WTC11 (cell line): ENCODE measurements at regions not wholly inside any gene's neighbourhood (a gene's known extent, or its start where the extent isn't known, plus 50 kb on each side); places are given as distances from the start of the nearest gene placed in this dataset.

ENCODE experiments used
- ATAC-seq: fragments of 200-7000 bp; cut with Tn5 transposase; 2 replicates; pipeline ENCODE4 v1.10.0; 2021; ENCODE audit warnings: mild to moderate bottlenecking, moderate library complexity
- CTCF ChIA-PET: fragments of 300-600 bp; sonication (Branson Sonifier 250); formaldehyde crosslinking; loops from one replicate; lab custom pipeline; 2021; ENCODE audit warnings: antibody characterized with exemption; lab: Charles Lee
- POLR2A ChIA-PET: fragments of 350-600 bp; sonication (Branson Sonifier 250); formaldehyde crosslinking; loops from one replicate; lab custom pipeline; 2021; ENCODE audit warnings: antibody characterized with exemption; lab: Charles Lee
- DNase-seq: peaks from one replicate; pipeline ENCODE4 v3.0.0; 2021; ENCODE audit warnings: low spot score
- H3K27ac Mint-ChIP-seq: 2 replicates; pipeline ENCODE4 v1.8.0; 2021; ENCODE audit warnings: mixed read lengths
- H3K27me3 Mint-ChIP-seq: 2 replicates; pipeline ENCODE4 v1.8.0; 2021; ENCODE audit warnings: low read depth, mild to moderate bottlenecking, moderate library complexity, mixed read lengths
- H3K36me3 Mint-ChIP-seq: 2 replicates; pipeline ENCODE4 v1.8.0; 2021; ENCODE audit warnings: mixed read lengths
- H3K4me1 Mint-ChIP-seq: 2 replicates; pipeline ENCODE4 v1.8.0; 2022; ENCODE audit warnings: mixed read lengths
- H3K4me3 Mint-ChIP-seq: 2 replicates; pipeline ENCODE4 v1.8.0; 2021; ENCODE audit warnings: mild to moderate bottlenecking, moderate library complexity, mixed read lengths
- H3K9me3 Mint-ChIP-seq: 2 replicates; pipeline ENCODE4 v1.8.0; 2021; ENCODE audit warnings: mixed read lengths
- AR ChIP-seq: fragments of 250-450 bp; sonication (Bioruptor Pico); IDR thresholded peaks from 2 replicates; pipeline ENCODE4 v1.9.0; 2021; ENCODE audit warnings: mild to moderate bottlenecking
- ETV6 ChIP-seq: sonication (generic); formaldehyde crosslinking; IDR thresholded peaks from 2 replicates; pipeline ENCODE4 v1.8.1; 2022; ENCODE audit warnings: mild to moderate bottlenecking, missing genetic modification reagents
- FOXJ3 ChIP-seq: sonication (generic); formaldehyde crosslinking; IDR thresholded peaks from 2 replicates; pipeline ENCODE4 v1.9.0; 2021; ENCODE audit warnings: missing genetic modification reagents, mild to moderate bottlenecking, borderline replicate concordance
- GTF2I ChIP-seq: fragments of 250-450 bp; sonication (Bioruptor Pico); conservative IDR thresholded peaks from 2 replicates; pipeline ENCODE4 v1.4.0; 2021; ENCODE audit warnings: mild to moderate bottlenecking
- HMGA2 ChIP-seq: fragments of 250-450 bp; sonication (Bioruptor Pico); IDR thresholded peaks from 2 replicates; pipeline ENCODE4 v1.4.0; 2021; ENCODE audit warnings: mild to moderate bottlenecking, moderate library complexity
- JUN ChIP-seq: sonication (generic); formaldehyde crosslinking; IDR thresholded peaks from 2 replicates; pipeline ENCODE4 v1.8.0; 2023; ENCODE audit warnings: mild to moderate bottlenecking, missing genetic modification reagents
- MXD4 ChIP-seq: fragments of 250-450 bp; sonication (Bioruptor Pico); IDR thresholded peaks from 2 replicates; pipeline ENCODE4 v1.8.0; 2021; ENCODE audit warnings: mild to moderate bottlenecking, moderate library complexity, borderline replicate concordance
- NFYB ChIP-seq: sonication (generic); formaldehyde crosslinking; conservative IDR thresholded peaks from 2 replicates; pipeline ENCODE4 v1.8.0; 2022; ENCODE audit warnings: low read depth, missing genetic modification reagents
- SOX15 ChIP-seq: fragments of 250-450 bp; sonication (Bioruptor Pico); IDR thresholded peaks from 2 replicates; pipeline ENCODE4 v1.9.0; 2021; ENCODE audit warnings: mild to moderate bottlenecking
- ZNF121 ChIP-seq: sonication (generic); formaldehyde crosslinking; IDR thresholded peaks from 2 replicates; pipeline ENCODE4 v1.8.0; 2023; ENCODE audit warnings: missing genetic modification reagents
- ZNF263 ChIP-seq: sonication (generic); formaldehyde crosslinking; IDR thresholded peaks from 2 replicates; pipeline ENCODE4 v1.8.1; 2022; ENCODE audit warnings: low read depth, mild to moderate bottlenecking, moderate library complexity, missing genetic modification reagents
- ZNF317 ChIP-seq: sonication (generic); formaldehyde crosslinking; IDR thresholded peaks from 2 replicates; pipeline ENCODE4 v1.8.1; 2023; ENCODE audit warnings: low read depth, mild to moderate bottlenecking, moderate library complexity, missing genetic modification reagents, borderline replicate concordance
- ZNF425 ChIP-seq: fragments of 250-450 bp; sonication (Bioruptor Pico); conservative IDR thresholded peaks from 2 replicates; pipeline ENCODE4 v1.9.0; 2021; ENCODE audit warnings: mild to moderate bottlenecking
- TF ChIP-seq, protein P1 (sequence below): sonication (generic); formaldehyde crosslinking; conservative IDR thresholded peaks from 2 replicates; pipeline ENCODE4 v1.8.1; 2023; ENCODE audit warnings: mild to moderate bottlenecking, low read depth, missing genetic modification reagents, moderate library complexity
- TF ChIP-seq, protein P2 (sequence below): sonication (generic); formaldehyde crosslinking; IDR thresholded peaks from 2 replicates; pipeline ENCODE4 v1.8.1; 2023; ENCODE audit warnings: mild to moderate bottlenecking, missing genetic modification reagents
- TF ChIP-seq, protein P3 (sequence below): sonication (generic); formaldehyde crosslinking; IDR thresholded peaks from 2 replicates; pipeline ENCODE4 v1.8.1; 2023; ENCODE audit warnings: mild to moderate bottlenecking, moderate library complexity, missing genetic modification reagents

GRCh38 chr14:96143906-96144305 is 60.7 kb upstream of the BDKRB2 start:
- H3K9me3 Mint-ChIP-seq, result peaks cover 35% of the 10 kb centered on the region
- H3K36me3 Mint-ChIP-seq, result no peaks in the 10 kb centered on the region
- H3K27me3 Mint-ChIP-seq, result no peaks in the 10 kb centered on the region
- TF ChIP-seq ZNF317 (CRISPR knock-in tag) (no peak), MXD4 (no peak), SOX15 (no peak), GTF2I (CRISPR knock-in tag) (no peak), ZNF425 (CRISPR knock-in tag) (no peak), JUN (CRISPR knock-in tag) (no peak), ZNF263 (CRISPR knock-in tag) (no peak), ZNF121 (CRISPR knock-in tag) (no peak), NFYB (CRISPR knock-in tag) (no peak)
- TF ChIP-seq, protein P1, sequence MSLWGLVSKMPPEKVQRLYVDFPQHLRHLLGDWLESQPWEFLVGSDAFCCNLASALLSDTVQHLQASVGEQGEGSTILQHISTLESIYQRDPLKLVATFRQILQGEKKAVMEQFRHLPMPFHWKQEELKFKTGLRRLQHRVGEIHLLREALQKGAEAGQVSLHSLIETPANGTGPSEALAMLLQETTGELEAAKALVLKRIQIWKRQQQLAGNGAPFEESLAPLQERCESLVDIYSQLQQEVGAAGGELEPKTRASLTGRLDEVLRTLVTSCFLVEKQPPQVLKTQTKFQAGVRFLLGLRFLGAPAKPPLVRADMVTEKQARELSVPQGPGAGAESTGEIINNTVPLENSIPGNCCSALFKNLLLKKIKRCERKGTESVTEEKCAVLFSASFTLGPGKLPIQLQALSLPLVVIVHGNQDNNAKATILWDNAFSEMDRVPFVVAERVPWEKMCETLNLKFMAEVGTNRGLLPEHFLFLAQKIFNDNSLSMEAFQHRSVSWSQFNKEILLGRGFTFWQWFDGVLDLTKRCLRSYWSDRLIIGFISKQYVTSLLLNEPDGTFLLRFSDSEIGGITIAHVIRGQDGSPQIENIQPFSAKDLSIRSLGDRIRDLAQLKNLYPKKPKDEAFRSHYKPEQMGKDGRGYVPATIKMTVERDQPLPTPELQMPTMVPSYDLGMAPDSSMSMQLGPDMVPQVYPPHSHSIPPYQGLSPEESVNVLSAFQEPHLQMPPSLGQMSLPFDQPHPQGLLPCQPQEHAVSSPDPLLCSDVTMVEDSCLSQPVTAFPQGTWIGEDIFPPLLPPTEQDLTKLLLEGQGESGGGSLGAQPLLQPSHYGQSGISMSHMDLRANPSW (CRISPR knock-in tag), result no peak
- TF ChIP-seq, protein P2, sequence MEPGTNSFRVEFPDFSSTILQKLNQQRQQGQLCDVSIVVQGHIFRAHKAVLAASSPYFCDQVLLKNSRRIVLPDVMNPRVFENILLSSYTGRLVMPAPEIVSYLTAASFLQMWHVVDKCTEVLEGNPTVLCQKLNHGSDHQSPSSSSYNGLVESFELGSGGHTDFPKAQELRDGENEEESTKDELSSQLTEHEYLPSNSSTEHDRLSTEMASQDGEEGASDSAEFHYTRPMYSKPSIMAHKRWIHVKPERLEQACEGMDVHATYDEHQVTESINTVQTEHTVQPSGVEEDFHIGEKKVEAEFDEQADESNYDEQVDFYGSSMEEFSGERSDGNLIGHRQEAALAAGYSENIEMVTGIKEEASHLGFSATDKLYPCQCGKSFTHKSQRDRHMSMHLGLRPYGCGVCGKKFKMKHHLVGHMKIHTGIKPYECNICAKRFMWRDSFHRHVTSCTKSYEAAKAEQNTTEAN (CRISPR knock-in tag), result no peak
- H3K27ac Mint-ChIP-seq, result no peak overlapping the region
- no peak overlapping the region for H3K4me3 Mint-ChIP-seq
- CTCF ChIA-PET, result no interaction called here
- DNase-seq (no peak), ATAC-seq (no peak)
- H3K4me1 Mint-ChIP-seq, result no peaks in the 10 kb centered on the region
- POLR2A ChIA-PET, result no interaction called here

DNA sequence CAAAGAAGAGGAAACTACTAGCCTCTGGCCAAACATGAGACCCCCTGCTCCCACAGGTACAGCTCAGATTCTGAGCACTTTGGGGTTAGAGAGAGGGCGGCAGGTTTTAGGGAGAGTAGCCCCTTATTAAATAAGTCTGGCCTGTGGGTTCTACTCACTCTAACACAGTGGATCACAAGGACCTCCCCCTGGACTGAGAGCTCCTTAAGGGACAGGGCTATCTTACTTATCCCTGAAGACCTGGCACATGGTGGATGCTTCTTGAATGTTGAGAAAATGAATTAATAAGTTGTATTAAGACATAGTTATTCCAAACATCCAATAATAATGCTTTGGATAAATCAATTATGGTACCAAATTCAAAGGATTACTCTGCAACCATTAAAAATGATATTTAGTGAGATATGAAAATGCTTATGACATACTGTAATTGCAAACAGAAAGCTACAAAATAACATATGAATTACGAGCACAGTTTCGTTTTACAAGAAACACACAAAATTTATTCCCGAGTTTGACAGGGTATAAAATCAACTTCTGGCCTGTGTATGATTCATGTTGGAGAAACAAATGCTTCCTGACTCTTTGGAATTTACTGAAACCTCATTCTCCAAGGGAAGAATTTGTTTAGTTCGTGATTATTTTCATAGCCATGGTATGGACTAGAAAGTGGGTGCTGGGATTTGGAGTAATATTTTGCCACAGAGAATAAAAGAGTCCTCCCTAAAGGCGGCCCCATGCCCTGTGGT is 59.3 kb upstream of the BDKRB2 start:
- Mint-ChIP-seq H3K4me1 (no peaks in the 10 kb centered on the region), H3K27me3 (no peaks in the 10 kb centered on the region; the same call in 1 of the 2 replicates), H3K9me3 (peaks cover 35% of the 10 kb centered on the region), H3K4me3 (no peak overlapping the region), H3K27ac (no peak overlapping the region), H3K36me3 (no peaks in the 10 kb centered on the region)
- POLR2A ChIA-PET, result no interaction called here
- DNase-seq (no peak), ATAC-seq (no peak)
- CTCF ChIA-PET, result interaction anchor here (1.3 kb wide), 1 partner anchor 45 kb away, joined by 11 read pairs; no protein-coding TSS in a partner anchor
- no peak for TF ChIP-seq ETV6 (CRISPR knock-in tag)
- no peak for TF ChIP-seq HMGA2 (CRISPR knock-in tag)
- TF ChIP-seq, protein P3, sequence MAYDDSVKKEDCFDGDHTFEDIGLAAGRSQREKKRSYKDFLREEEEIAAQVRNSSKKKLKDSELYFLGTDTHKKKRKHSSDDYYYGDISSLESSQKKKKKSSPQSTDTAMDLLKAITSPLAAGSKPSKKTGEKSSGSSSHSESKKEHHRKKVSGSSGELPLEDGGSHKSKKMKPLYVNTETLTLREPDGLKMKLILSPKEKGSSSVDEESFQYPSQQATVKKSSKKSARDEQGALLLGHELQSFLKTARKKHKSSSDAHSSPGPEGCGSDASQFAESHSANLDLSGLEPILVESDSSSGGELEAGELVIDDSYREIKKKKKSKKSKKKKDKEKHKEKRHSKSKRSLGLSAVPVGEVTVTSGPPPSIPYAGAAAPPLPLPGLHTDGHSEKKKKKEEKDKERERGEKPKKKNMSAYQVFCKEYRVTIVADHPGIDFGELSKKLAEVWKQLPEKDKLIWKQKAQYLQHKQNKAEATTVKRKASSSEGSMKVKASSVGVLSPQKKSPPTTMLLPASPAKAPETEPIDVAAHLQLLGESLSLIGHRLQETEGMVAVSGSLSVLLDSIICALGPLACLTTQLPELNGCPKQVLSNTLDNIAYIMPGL (CRISPR knock-in tag), result no peak
- no peak for TF ChIP-seq ZNF425 (CRISPR knock-in tag)
- no peak for TF ChIP-seq AR (CRISPR knock-in tag)
- no peak for TF ChIP-seq ZNF317 (CRISPR knock-in tag)
- TF ChIP-seq FOXJ3, result no peak
